Adipocyte (in vitro differentiated cells): ENCODE measurements at regions not wholly inside any gene's neighbourhood (a gene's known extent, or its start where the extent isn't known, plus 50 kb on each side); places are given as distances from the start of the nearest gene placed in this dataset.

Source experiments
- DNase-seq: peaks from one replicate; pipeline ENCODE4 v3.0.0-alpha.2; 2015; ENCODE audit warnings: low read depth
- H3K27me3 ChIP-seq: replicated peaks from 2 replicates; pipeline ENCODE4 v1.7.0; 2013; ENCODE audit warnings: mild to moderate bottlenecking, low read length, moderate library complexity; ENCODE audit not compliant: control insufficient read depth, insufficient read depth
- H3K36me3 ChIP-seq: 2 replicates; pipeline ENCODE4 v1.7.0; 2013; ENCODE audit warnings: low read length, mild to moderate bottlenecking, moderate library complexity; ENCODE audit not compliant: control insufficient read depth, insufficient read depth, severe bottlenecking
- H3K4me1 ChIP-seq: 2 replicates; pipeline ENCODE4 v1.7.0; 2013; ENCODE audit warnings: mild to moderate bottlenecking, low read length, moderate library complexity; ENCODE audit not compliant: control insufficient read depth, insufficient read depth
- H3K4me3 ChIP-seq: 2 replicates; pipeline ENCODE4 v1.7.0; 2013; ENCODE audit warnings: mild to moderate bottlenecking, low read length, moderate library complexity
- H3K9ac ChIP-seq: 2 replicates; pipeline ENCODE4 v1.7.0; 2013; ENCODE audit warnings: mild to moderate bottlenecking, low read length, moderate library complexity
- H3K9me3 ChIP-seq: 2 replicates; pipeline ENCODE4 v1.7.0; 2013; ENCODE audit warnings: mild to moderate bottlenecking, low read length, moderate library complexity; ENCODE audit not compliant: control insufficient read depth

GRCh38 chr18:11339188-11339775 is 189.9 kb upstream of the PIEZO2 start:
- Histone ChIP-seq H3K9me3 (peaks cover 7% of the 10 kb centered on the region), H3K9ac (no peak overlapping the region), H3K4me1 (peaks cover 5% of the 10 kb centered on the region), H3K27me3 (no peaks in the 10 kb centered on the region), H3K36me3 (no peaks in the 10 kb centered on the region), H3K4me3 (no peak overlapping the region)
- peak; percentile 73 for DNase-seq

- Histone ChIP-seq H3K27me3 (no peaks in the 10 kb centered on the region), H3K4me3 (no peak overlapping the region), H3K9ac (no peak overlapping the region), H3K9me3 (no peaks in the 10 kb centered on the region), H3K36me3 (no peaks in the 10 kb centered on the region), H3K4me1 (peaks cover 5% of the 10 kb centered on the region)
- DNase-seq = peak; percentile 71
Measured at GRCh38 chr18:11336241-11336640, 186.9 kb upstream of the PIEZO2 start.

GRCh38 chr18:11327391-11328009 is 178.1 kb upstream of the PIEZO2 start:
- Histone ChIP-seq H3K4me3 (no peak overlapping the region), H3K27me3 (no peaks in the 10 kb centered on the region), H3K36me3 (no peaks in the 10 kb centered on the region), H3K9me3 (no peaks in the 10 kb centered on the region), H3K9ac (no peak overlapping the region), H3K4me1 (peaks cover 48% of the 10 kb centered on the region)
- no peak for DNase-seq

- DNase-seq = peak; percentile 91
- no peaks in the 10 kb centered on the region for H3K9me3 ChIP-seq
- H3K4me1 ChIP-seq = peaks cover 55% of the 10 kb centered on the region
- H3K27me3 ChIP-seq = no peaks in the 10 kb centered on the region
- H3K9ac ChIP-seq = peak overlapping the region; percentile 45
- peak overlapping the region; percentile 8 for H3K4me3 ChIP-seq
- H3K36me3 ChIP-seq = no peaks in the 10 kb centered on the region
Measured at GRCh38 chr18:11324956-11325882, 175.8 kb upstream of the PIEZO2 start.

GRCh38 chr18:11324510-11324909 is 175.1 kb upstream of the PIEZO2 start:
- Histone ChIP-seq H3K4me1 (peaks cover 55% of the 10 kb centered on the region), H3K4me3 (peak overlapping the region; percentile 8), H3K36me3 (no peaks in the 10 kb centered on the region), H3K9ac (peak overlapping the region; percentile 45), H3K27me3 (no peaks in the 10 kb centered on the region), H3K9me3 (no peaks in the 10 kb centered on the region)
- peak; percentile 56 for DNase-seq

- Histone ChIP-seq H3K9ac (no peak overlapping the region), H3K9me3 (no peaks in the 10 kb centered on the region), H3K4me1 (peaks cover 55% of the 10 kb centered on the region), H3K27me3 (no peaks in the 10 kb centered on the region), H3K36me3 (no peaks in the 10 kb centered on the region), H3K4me3 (no peak overlapping the region)
- peak; percentile 59 for DNase-seq
Measured at GRCh38 chr18:11323359-11323819, 174.0 kb upstream of the PIEZO2 start.

- peaks cover 53% of the 10 kb centered on the region for H3K4me1 ChIP-seq
- no peaks in the 10 kb centered on the region for H3K27me3 ChIP-seq
- DNase-seq = no peak
- H3K36me3 ChIP-seq = no peaks in the 10 kb centered on the region
- H3K9me3 ChIP-seq = no peaks in the 10 kb centered on the region
- H3K9ac ChIP-seq = no peak overlapping the region
- H3K4me3 ChIP-seq = no peak overlapping the region
Measured at GRCh38 chr18:11322716-11323115, 173.3 kb upstream of the PIEZO2 start.

GRCh38 chr18:11322006-11322405 is 172.6 kb upstream of the PIEZO2 start:
- no peak overlapping the region for H3K9ac ChIP-seq
- no peak overlapping the region for H3K4me3 ChIP-seq
- H3K36me3 ChIP-seq = no peaks in the 10 kb centered on the region
- no peak for DNase-seq
- peaks cover 46% of the 10 kb centered on the region for H3K4me1 ChIP-seq
- H3K9me3 ChIP-seq = no peaks in the 10 kb centered on the region
- H3K27me3 ChIP-seq = no peaks in the 10 kb centered on the region

GRCh38 chr18:11320986-11321385 is 171.6 kb upstream of the PIEZO2 start:
- H3K27me3 ChIP-seq = no peaks in the 10 kb centered on the region
- H3K9me3 ChIP-seq = no peaks in the 10 kb centered on the region
- peak; percentile 79 for DNase-seq
- H3K36me3 ChIP-seq = no peaks in the 10 kb centered on the region
- H3K4me1 ChIP-seq = peaks cover 39% of the 10 kb centered on the region
- H3K4me3 ChIP-seq = no peak overlapping the region
- H3K9ac ChIP-seq = no peak overlapping the region

- Histone ChIP-seq H3K4me3 (no peak overlapping the region), H3K4me1 (peaks cover 6% of the 10 kb centered on the region), H3K36me3 (no peaks in the 10 kb centered on the region), H3K9me3 (no peaks in the 10 kb centered on the region), H3K27me3 (no peaks in the 10 kb centered on the region), H3K9ac (no peak overlapping the region)
- DNase-seq = no peak
Measured at GRCh38 chr18:11316546-11316945, 167.2 kb upstream of the PIEZO2 start.

- Histone ChIP-seq H3K9me3 (no peaks in the 10 kb centered on the region), H3K36me3 (no peaks in the 10 kb centered on the region), H3K4me3 (no peak overlapping the region), H3K27me3 (no peaks in the 10 kb centered on the region), H3K9ac (no peak overlapping the region), H3K4me1 (peaks cover 17% of the 10 kb centered on the region)
- peak; percentile 68 for DNase-seq
Measured at GRCh38 chr18:11310476-11311086, 161.2 kb upstream of the PIEZO2 start.
